Amniotic stem cell (primary cell): ENCODE measurements at regions not wholly inside any gene's neighbourhood (a gene's known extent, or its start where the extent isn't known, plus 50 kb on each side); places are given as distances from the start of the nearest gene placed in this dataset.
A peak's percentile ranks its signal among the peaks of the same experiment; 100 is the strongest.

Experiments used
- DNase-seq: peaks from one replicate; lab custom pipeline; 2025; lab: John Stamatoyannopoulos, UW

GRCh38 chr11:43575913-43576310 lies 104.6 kb upstream of the HSD17B12 start:
- DNase-seq: no peak

- DNase-seq: no peak
Observed at GRCh38 chr11:43576320-43576802, 104.2 kb upstream of the HSD17B12 start.

- peak; percentile 17 for DNase-seq
Observed at GRCh38 chr11:43576803-43577521, 103.6 kb upstream of the HSD17B12 start.

- DNase-seq: no peak
Observed at GRCh38 chr11:43577566-43578264, 102.8 kb upstream of the HSD17B12 start.

- peak; percentile 16 for DNase-seq
Observed at GRCh38 chr11:43578346-43579170, 102.0 kb upstream of the HSD17B12 start.

GRCh38 chr11:43579171-43579918 lies 101.2 kb upstream of the HSD17B12 start:
- DNase-seq: no peak

- DNase-seq: no peak
Observed at GRCh38 chr11:43579919-43580276, 100.6 kb upstream of the HSD17B12 start.

- no peak for DNase-seq
Observed at GRCh38 chr11:43580735-43581369, 99.7 kb upstream of the HSD17B12 start.

- no peak for DNase-seq
Observed at GRCh38 chr11:43581370-43582023, 99.0 kb upstream of the HSD17B12 start.

- DNase-seq: no peak
Observed at GRCh38 chr11:43582024-43582862, 98.3 kb upstream of the HSD17B12 start.

- no peak for DNase-seq
Observed at GRCh38 chr11:43582863-43583462, 97.6 kb upstream of the HSD17B12 start.

GRCh38 chr11:43583548-43583947 lies 97.0 kb upstream of the HSD17B12 start:
- DNase-seq: no peak

- DNase-seq: no peak
Observed at GRCh38 chr11:43585877-43586608, 94.5 kb upstream of the HSD17B12 start.

- DNase-seq: no peak
Observed at GRCh38 chr11:43589601-43590250, 90.8 kb upstream of the HSD17B12 start.

- no peak for DNase-seq
Observed at GRCh38 chr11:43601511-43601910, 79.0 kb upstream of the HSD17B12 start.

- no peak for DNase-seq
Observed at GRCh38 chr11:43602670-43603069, 77.9 kb upstream of the HSD17B12 start.

GRCh38 chr11:43614214-43614613 lies 66.3 kb upstream of the HSD17B12 start:
- no peak for DNase-seq

GRCh38 chr11:43619863-43620505 lies 60.6 kb upstream of the HSD17B12 start:
- DNase-seq: no peak
